ENCODE measurements at regions not wholly inside any gene's neighbourhood (a gene's known extent, or its start where the extent isn't known, plus 50 kb on each side); places are given as distances from the start of the nearest gene placed in this dataset.

- Histone ChIP-seq H3K4me3 (ENCODE audit: low read depth, low read length, poor library complexity, severe bottlenecking) (no peak overlapping the region), H3K36me3 (ENCODE audit: insufficient read depth, low read length, poor library complexity, severe bottlenecking) (no peaks in the 10 kb centered on the region), H3K9me3 (ENCODE audit: low read depth, low read length, poor library complexity, severe bottlenecking) (no peaks in the 10 kb centered on the region), H3K4me1 (ENCODE audit: insufficient read depth, low read length, poor library complexity, severe bottlenecking) (no peaks in the 10 kb centered on the region), H3K27ac (ENCODE audit: low read depth, low read length, poor library complexity, severe bottlenecking) (no peak overlapping the region), H3K27me3 (replicated peaks; ENCODE audit: insufficient read depth, low read depth, low read length, poor library complexity) (no peaks in the 10 kb centered on the region)
- POLR2A ChIA-PET (ENCODE audit: low non-redundant PET) = no interaction called here
- no TSS peak for BruUV-seq (replicated peaks)
- intact Hi-C loops (cut with micrococcal nuclease; ENCODE audit: unreplicated experiment) = no loop called here
- CTCF ChIA-PET = no interaction called here
- no peak for DNase-seq (ENCODE audit: low spot score)
- TF ChIP-seq CTCF (conservative IDR thresholded peaks at IDR 0.05; ENCODE audit: low read depth, low read length) = no peak
- TF ChIP-seq EZH2 (IDR thresholded peaks at IDR 0.05; ENCODE audit: borderline replicate concordance, low read depth, low read length, poor library complexity, severe bottlenecking) = no peak
These were observed 129.9 kb upstream of the COL21A1 start for GRCh38 chr6:56377295-56377694.

- TF ChIP-seq EZH2 (IDR thresholded peaks at IDR 0.05; ENCODE audit: borderline replicate concordance, low read depth, low read length, poor library complexity, severe bottlenecking) (no peak), CTCF (conservative IDR thresholded peaks at IDR 0.05; ENCODE audit: low read depth, low read length) (no peak)
- intact Hi-C loops (cut with micrococcal nuclease; ENCODE audit: unreplicated experiment) = no loop called here
- Histone ChIP-seq H3K4me3 (ENCODE audit: low read depth, low read length, poor library complexity, severe bottlenecking) (no peak overlapping the region), H3K36me3 (ENCODE audit: insufficient read depth, low read length, poor library complexity, severe bottlenecking) (no peaks in the 10 kb centered on the region), H3K9me3 (ENCODE audit: low read depth, low read length, poor library complexity, severe bottlenecking) (no peaks in the 10 kb centered on the region), H3K4me1 (ENCODE audit: insufficient read depth, low read length, poor library complexity, severe bottlenecking) (peaks cover 8% of the 10 kb centered on the region), H3K27ac (ENCODE audit: low read depth, low read length, poor library complexity, severe bottlenecking) (no peak overlapping the region), H3K27me3 (replicated peaks; ENCODE audit: insufficient read depth, low read depth, low read length, poor library complexity) (no peaks in the 10 kb centered on the region)
- DNase-seq (ENCODE audit: low spot score) = no peak
- no TSS peak for BruUV-seq (replicated peaks)
- ChIA-PET POLR2A (ENCODE audit: low non-redundant PET) (no interaction called here), CTCF (interaction anchor here (0.7 kb wide), 1 partner anchor 217 kb away, joined by 4 read pairs; no protein-coding TSS in a partner anchor)
These were observed 128.4 kb upstream of the COL21A1 start for GRCh38 chr6:56375806-56376205.

GRCh38 chr6:56374841-56375369, 127.5 kb upstream of the COL21A1 start:
- Histone ChIP-seq H3K36me3 (ENCODE audit: insufficient read depth, low read length, poor library complexity, severe bottlenecking) (no peaks in the 10 kb centered on the region), H3K9me3 (ENCODE audit: low read depth, low read length, poor library complexity, severe bottlenecking) (no peaks in the 10 kb centered on the region), H3K27me3 (replicated peaks; ENCODE audit: insufficient read depth, low read depth, low read length, poor library complexity) (no peaks in the 10 kb centered on the region), H3K27ac (ENCODE audit: low read depth, low read length, poor library complexity, severe bottlenecking) (no peak overlapping the region), H3K4me3 (ENCODE audit: low read depth, low read length, poor library complexity, severe bottlenecking) (no peak overlapping the region), H3K4me1 (ENCODE audit: insufficient read depth, low read length, poor library complexity, severe bottlenecking) (peaks cover 17% of the 10 kb centered on the region)
- TF ChIP-seq CTCF (conservative IDR thresholded peaks at IDR 0.05; ENCODE audit: low read depth, low read length) (no peak), EZH2 (IDR thresholded peaks at IDR 0.05; ENCODE audit: borderline replicate concordance, low read depth, low read length, poor library complexity, severe bottlenecking) (no peak)
- POLR2A ChIA-PET (ENCODE audit: low non-redundant PET) = no interaction called here
- CTCF ChIA-PET = no interaction called here
- intact Hi-C loops (cut with micrococcal nuclease; ENCODE audit: unreplicated experiment) = no loop called here
- BruUV-seq (replicated peaks) = no TSS peak
- DNase-seq (ENCODE audit: low spot score) = no peak

Data from A673 (cell line).